ENCODE measurements at regions not wholly inside any gene's neighbourhood (a gene's known extent, or its start where the extent isn't known, plus 50 kb on each side); places are given as distances from the start of the nearest gene placed in this dataset.

- Histone ChIP-seq H3K14ac (ENCODE audit: low read length in 2 of 2) (peak overlapping the region in 1 of 2 experiments; percentile 26), H2BK12ac (ENCODE audit: low read length in 2 of 2) (peak overlapping the region; percentile 4 to 98), H3K9me3 (ENCODE audit: control insufficient read depth, low read length) (no peaks in the 10 kb centered on the region), H2BK5ac (ENCODE audit: low read depth, low read length, poor library complexity, severe bottlenecking) (no peak overlapping the region), H4K91ac (ENCODE audit: low read length) (peak overlapping the region; percentile 94), H3K9ac (ENCODE audit: low read length) (peak overlapping the region; percentile 71), H3K4me1 (ENCODE audit: control insufficient read depth, insufficient read depth, low read depth, low read length) (peaks cover 19% of the 10 kb centered on the region), H4K8ac (ENCODE audit: low read length) (peak overlapping the region; percentile 85), H3K36me3 (ENCODE audit: control insufficient read depth in 1 of 2, insufficient read depth in 2 of 2, low read depth in 1 of 2, low read length in 2 of 2) (no peaks in the 10 kb centered on the region), H2BK120ac (ENCODE audit: low read depth, low read length) (peak overlapping the region; percentile 50), H3K27me3 (ENCODE audit: control insufficient read depth in 1 of 2, insufficient read depth in 1 of 2, low read length in 2 of 2) (no peaks in the 10 kb centered on the region), H3K18ac (ENCODE audit: low read depth in 1 of 2, low read length in 2 of 2) (peak overlapping the region; percentile 80 to 94), H2AFZ (ENCODE audit: low read depth, low read length) (no peak overlapping the region), H3K4me3 (ENCODE audit: insufficient read depth in 1 of 2, low read depth in 1 of 2, low read length in 2 of 2) (no peak overlapping the region), H3K27ac (ENCODE audit: low read length, poor library complexity, severe bottlenecking) (no peak overlapping the region), H3K4ac (ENCODE audit: low read depth in 1 of 2, low read length in 2 of 2) (peak overlapping the region; percentile 1 to 77), H3K4me2 (ENCODE audit: low read length, poor library complexity, severe bottlenecking) (no peak overlapping the region), H2BK15ac (ENCODE audit: low read depth, poor library complexity, severe bottlenecking) (peak overlapping the region; percentile 85), H2AK5ac (ENCODE audit: low read length, severe bottlenecking) (peak overlapping the region; percentile 0), H3K79me1 (replicated peaks; ENCODE audit: low read length, poor library complexity, severe bottlenecking) (no peaks in the 10 kb centered on the region), H3K23ac (ENCODE audit: low read length in 2 of 2) (no peak overlapping the region)
- no peak for DNase-seq
- 59% methylated on average over 10 of the region's 10 CpGs for WGBS
Observed at GRCh38 chr1:8201331-8201861, 116.5 kb upstream of the SLC45A1 start.

DNA sequence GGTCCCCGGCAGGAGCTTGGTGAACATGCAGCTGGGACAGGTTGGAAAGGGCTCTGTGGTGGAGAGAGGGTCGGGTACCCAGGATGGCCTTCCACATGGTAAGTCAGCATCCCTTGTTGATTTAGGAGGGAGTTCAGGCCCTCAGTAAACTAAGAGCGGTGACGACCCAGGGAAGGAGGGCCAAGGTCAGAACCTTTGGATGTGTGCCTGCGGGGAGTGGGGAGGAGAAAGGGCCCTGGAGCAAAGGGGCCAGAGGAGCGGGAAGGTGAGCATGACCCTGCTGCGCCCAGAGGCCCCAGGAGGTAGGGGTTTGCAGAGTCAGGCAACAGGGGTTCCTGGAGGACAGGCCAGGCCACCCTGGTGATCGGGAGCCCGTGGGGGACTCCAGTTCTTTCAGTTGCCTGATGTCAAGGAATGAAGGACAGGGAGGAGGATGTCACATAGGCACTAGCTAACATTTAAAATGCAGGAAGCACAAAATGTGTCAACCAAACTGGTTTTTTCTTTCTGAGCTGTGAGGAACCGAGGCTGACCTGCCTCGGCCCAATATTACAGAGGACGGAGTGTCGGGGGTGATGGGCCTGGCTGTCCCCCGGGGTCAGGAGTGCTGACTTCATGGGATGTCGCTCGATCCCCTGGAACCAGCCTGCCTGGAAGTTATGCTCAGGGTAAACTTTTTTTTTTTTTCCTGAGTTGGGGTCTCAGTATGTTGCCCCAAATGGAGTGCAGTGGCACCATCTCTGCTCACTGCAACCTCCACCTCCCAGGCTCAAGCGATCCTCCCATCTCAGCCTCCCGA lies 117.4 kb upstream of the SLC45A1 start:
- peak overlapping the region; percentile 1 for H2AK5ac ChIP-seq (ENCODE audit: low read length, severe bottlenecking)
- no peak overlapping the region for H3K23ac ChIP-seq (ENCODE audit: low read length in 2 of 2)
- peak overlapping the region; percentile 79 for H2BK120ac ChIP-seq (ENCODE audit: low read depth, low read length)
- H2BK12ac ChIP-seq (ENCODE audit: low read length in 2 of 2): peak overlapping the region; percentile 70 to 93
- no peak for DNase-seq
- peak overlapping the region; percentile 94 for H2BK15ac ChIP-seq (ENCODE audit: low read depth, poor library complexity, severe bottlenecking)
- no peak overlapping the region for H3K4me2 ChIP-seq (ENCODE audit: low read length, poor library complexity, severe bottlenecking)
- H3K36me3 ChIP-seq (ENCODE audit: control insufficient read depth in 1 of 2, insufficient read depth in 2 of 2, low read depth in 1 of 2, low read length in 2 of 2): no peaks in the 10 kb centered on the region
- WGBS: 95% methylated on average over 16 of the region's 18 CpGs
- no peak overlapping the region for H3K14ac ChIP-seq (ENCODE audit: low read length in 2 of 2)
- H3K27ac ChIP-seq (ENCODE audit: low read length, poor library complexity, severe bottlenecking): no peak overlapping the region
- H3K4me3 ChIP-seq (ENCODE audit: insufficient read depth in 1 of 2, low read depth in 1 of 2, low read length in 2 of 2): no peak overlapping the region
- no peak overlapping the region for H2BK5ac ChIP-seq (ENCODE audit: low read depth, low read length, poor library complexity, severe bottlenecking)
- no peaks in the 10 kb centered on the region for H3K79me1 ChIP-seq (replicated peaks; ENCODE audit: low read length, poor library complexity, severe bottlenecking)
- no peak overlapping the region for H3K9ac ChIP-seq (ENCODE audit: low read length)
- H3K18ac ChIP-seq (ENCODE audit: low read depth in 1 of 2, low read length in 2 of 2): peak overlapping the region; percentile 31 to 71
- H3K4ac ChIP-seq (ENCODE audit: low read depth in 1 of 2, low read length in 2 of 2): peak overlapping the region in 1 of 2 experiments; percentile 79
- peak overlapping the region; percentile 68 for H4K91ac ChIP-seq (ENCODE audit: low read length)
- H3K27me3 ChIP-seq (ENCODE audit: control insufficient read depth in 1 of 2, insufficient read depth in 1 of 2, low read length in 2 of 2): no peaks in the 10 kb centered on the region
- H3K4me1 ChIP-seq (ENCODE audit: control insufficient read depth, insufficient read depth, low read depth, low read length): peaks cover 19% of the 10 kb centered on the region
- no peak overlapping the region for H2AFZ ChIP-seq (ENCODE audit: low read depth, low read length)
- no peaks in the 10 kb centered on the region for H3K9me3 ChIP-seq (ENCODE audit: control insufficient read depth, low read length)
- H4K8ac ChIP-seq (ENCODE audit: low read length): peak overlapping the region; percentile 27

DNA sequence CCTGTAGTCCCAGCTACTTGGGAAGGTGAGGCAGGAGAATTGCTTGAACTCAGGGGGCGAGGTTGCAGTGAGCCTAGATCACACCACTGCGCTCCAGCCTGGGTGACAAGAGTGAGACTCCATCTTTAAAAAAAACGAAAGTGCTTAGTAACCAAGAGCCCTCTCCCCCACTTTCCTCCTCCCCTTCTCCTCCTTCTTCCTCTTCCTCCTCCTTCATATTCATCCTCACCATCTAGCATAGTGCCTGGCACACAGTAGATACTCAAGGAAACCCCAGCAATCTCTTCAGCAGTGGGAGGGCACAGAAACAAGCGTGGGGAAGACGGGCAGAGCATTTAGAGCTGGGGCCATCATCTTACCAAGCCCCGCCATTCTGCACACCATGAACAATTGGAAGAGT lies 119.4 kb upstream of the SLC45A1 start:
- peak overlapping the region in 1 of 2 experiments; percentile 90 for H2BK12ac ChIP-seq (ENCODE audit: low read length in 2 of 2)
- H3K36me3 ChIP-seq (ENCODE audit: control insufficient read depth in 1 of 2, insufficient read depth in 2 of 2, low read depth in 1 of 2, low read length in 2 of 2): no peaks in the 10 kb centered on the region
- H2BK120ac ChIP-seq (ENCODE audit: low read depth, low read length): no peak overlapping the region
- peak overlapping the region; percentile 76 for H2AK5ac ChIP-seq (ENCODE audit: low read length, severe bottlenecking)
- H3K9me3 ChIP-seq (ENCODE audit: control insufficient read depth, low read length): no peaks in the 10 kb centered on the region
- peaks cover 19% of the 10 kb centered on the region for H3K4me1 ChIP-seq (ENCODE audit: control insufficient read depth, insufficient read depth, low read depth, low read length)
- no peak overlapping the region for H2AFZ ChIP-seq (ENCODE audit: low read depth, low read length)
- no peak overlapping the region for H3K23ac ChIP-seq (ENCODE audit: low read length in 2 of 2)
- no peak for DNase-seq
- H3K79me1 ChIP-seq (replicated peaks; ENCODE audit: low read length, poor library complexity, severe bottlenecking): no peaks in the 10 kb centered on the region
- peak overlapping the region; percentile 56 for H4K91ac ChIP-seq (ENCODE audit: low read length)
- no peak overlapping the region for H3K14ac ChIP-seq (ENCODE audit: low read length in 2 of 2)
- H3K18ac ChIP-seq (ENCODE audit: low read depth in 1 of 2, low read length in 2 of 2): peak overlapping the region; percentile 3 to 57
- no peak overlapping the region for H3K9ac ChIP-seq (ENCODE audit: low read length)
- no peak overlapping the region for H3K4me2 ChIP-seq (ENCODE audit: low read length, poor library complexity, severe bottlenecking)
- WGBS: 96% methylated on average over 6 of the region's 6 CpGs
- H3K27me3 ChIP-seq (ENCODE audit: control insufficient read depth in 1 of 2, insufficient read depth in 1 of 2, low read length in 2 of 2): no peaks in the 10 kb centered on the region
- H2BK5ac ChIP-seq (ENCODE audit: low read depth, low read length, poor library complexity, severe bottlenecking): no peak overlapping the region
- H3K27ac ChIP-seq (ENCODE audit: low read length, poor library complexity, severe bottlenecking): no peak overlapping the region
- no peak overlapping the region for H3K4me3 ChIP-seq (ENCODE audit: insufficient read depth in 1 of 2, low read depth in 1 of 2, low read length in 2 of 2)
- H2BK15ac ChIP-seq (ENCODE audit: low read depth, poor library complexity, severe bottlenecking): no peak overlapping the region
- peak overlapping the region in 1 of 2 experiments; percentile 54 for H3K4ac ChIP-seq (ENCODE audit: low read depth in 1 of 2, low read length in 2 of 2)
- H4K8ac ChIP-seq (ENCODE audit: low read length): no peak overlapping the region

DNA sequence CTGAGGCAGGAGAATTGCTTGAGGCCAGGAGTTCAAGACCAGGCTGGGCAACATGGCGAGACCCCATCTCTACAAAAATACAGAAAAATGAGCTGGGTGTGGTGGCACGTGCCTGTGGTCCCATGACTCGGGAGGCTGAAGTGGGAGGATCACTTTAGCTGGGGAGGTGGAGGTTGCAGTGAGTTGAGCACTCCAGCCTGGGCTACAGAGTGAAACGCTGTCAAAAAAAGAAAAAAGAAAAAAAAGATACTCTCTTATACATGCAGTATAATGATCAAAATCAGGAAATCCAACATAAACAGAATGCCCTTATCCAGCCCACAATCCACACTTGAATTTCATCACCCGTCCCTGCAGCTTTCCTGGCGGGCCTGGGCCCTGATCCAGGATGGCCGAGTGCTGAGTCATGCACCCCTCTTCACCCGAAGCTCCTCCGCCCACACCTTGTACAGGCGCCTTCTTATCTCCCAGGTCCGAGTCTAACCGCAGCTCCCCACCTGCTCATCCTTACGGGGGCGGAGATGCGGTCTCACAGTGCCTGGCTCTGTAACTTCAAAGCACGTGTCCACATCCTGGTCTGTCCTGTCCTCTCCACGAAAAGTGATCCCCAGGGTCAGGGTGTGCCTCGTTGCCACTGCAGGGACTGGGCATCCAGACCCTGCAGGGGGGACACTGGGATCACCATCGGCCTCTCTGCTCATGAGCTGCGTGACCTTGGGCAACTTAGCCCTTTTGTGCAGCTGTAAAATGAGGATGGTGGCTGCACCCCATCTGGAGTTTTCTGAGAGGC lies 120.2 kb upstream of the SLC45A1 start:
- Histone ChIP-seq H3K9ac (ENCODE audit: low read length) (peak overlapping the region; percentile 32), H2BK5ac (ENCODE audit: low read depth, low read length, poor library complexity, severe bottlenecking) (peak overlapping the region; percentile 40), H3K4me2 (ENCODE audit: low read length, poor library complexity, severe bottlenecking) (peak overlapping the region; percentile 14), H3K27ac (ENCODE audit: low read length, poor library complexity, severe bottlenecking) (peak overlapping the region; percentile 9), H2AFZ (ENCODE audit: low read depth, low read length) (no peak overlapping the region), H3K4ac (ENCODE audit: low read depth in 1 of 2, low read length in 2 of 2) (peak overlapping the region; percentile 19 to 59), H3K4me3 (ENCODE audit: insufficient read depth in 1 of 2, low read depth in 1 of 2, low read length in 2 of 2) (no peak overlapping the region), H3K23ac (ENCODE audit: low read length in 2 of 2) (no peak overlapping the region), H2BK15ac (ENCODE audit: low read depth, poor library complexity, severe bottlenecking) (peak overlapping the region; percentile 44), H2AK5ac (ENCODE audit: low read length, severe bottlenecking) (peak overlapping the region; percentile 82), H3K18ac (ENCODE audit: low read depth in 1 of 2, low read length in 2 of 2) (peak overlapping the region; percentile 68 to 73), H4K91ac (ENCODE audit: low read length) (peak overlapping the region; percentile 81), H4K8ac (ENCODE audit: low read length) (peak overlapping the region; percentile 66), H3K9me3 (ENCODE audit: control insufficient read depth, low read length) (no peaks in the 10 kb centered on the region), H3K4me1 (ENCODE audit: control insufficient read depth, insufficient read depth, low read depth, low read length) (peaks cover 17% of the 10 kb centered on the region), H3K79me1 (replicated peaks; ENCODE audit: low read length, poor library complexity, severe bottlenecking) (no peaks in the 10 kb centered on the region), H3K14ac (ENCODE audit: low read length in 2 of 2) (no peak overlapping the region), H2BK12ac (ENCODE audit: low read length in 2 of 2) (peak overlapping the region; percentile 33 to 92), H3K36me3 (ENCODE audit: control insufficient read depth in 1 of 2, insufficient read depth in 2 of 2, low read depth in 1 of 2, low read length in 2 of 2) (no peaks in the 10 kb centered on the region), H2BK120ac (ENCODE audit: low read depth, low read length) (peak overlapping the region; percentile 22), H3K27me3 (ENCODE audit: control insufficient read depth in 1 of 2, insufficient read depth in 1 of 2, low read length in 2 of 2) (no peaks in the 10 kb centered on the region)
- WGBS: 20% methylated on average over 16 of the region's 20 CpGs
- peak; percentile 75 for DNase-seq

Data from mesenchymal stem cell (in vitro differentiated cells and primary cell).